HG03520 (cell line): ENCODE measurements at regions not wholly inside any gene's neighbourhood (a gene's known extent, or its start where the extent isn't known, plus 50 kb on each side); places are given as distances from the start of the nearest gene placed in this dataset.
A peak's percentile ranks its signal among the peaks of the same experiment; 100 is the strongest.
"Not testable (repeated sequence)": the region's sequence is repeated elsewhere in the genome, so short reads cannot be mapped to it uniquely, and the experiment has no call there.

Experiments
- ATAC-seq: cut with Tn5 transposase; IDR thresholded peaks from one replicate; pipeline ENCODE4 v1.9.1; 2021; ENCODE audit warnings: mild to moderate bottlenecking, moderate library complexity; ENCODE audit not compliant: unreplicated experiment

GRCh38 chr5:99617335-99617734 lies 688.5 kb upstream of the CHD1 start:
- ATAC-seq: no peak

- no peak for ATAC-seq
Measured at GRCh38 chr5:99614888-99615287, 686.1 kb upstream of the CHD1 start.

GRCh38 chr5:99607124-99607523 lies 678.3 kb upstream of the CHD1 start:
- ATAC-seq: no peak

- no peak for ATAC-seq
Measured at GRCh38 chr5:99605904-99606303, 677.1 kb upstream of the CHD1 start.

- ATAC-seq: no peak
Measured at GRCh38 chr5:99600952-99601351, 672.1 kb upstream of the CHD1 start.

GRCh38 chr5:99590806-99591205 lies 662.0 kb upstream of the CHD1 start:
- ATAC-seq: no peak

GRCh38 chr5:99589424-99589823 lies 660.6 kb upstream of the CHD1 start:
- no peak for ATAC-seq

- ATAC-seq: peak; percentile 54
Measured at GRCh38 chr5:99587983-99588382, 659.2 kb upstream of the CHD1 start.

- no peak for ATAC-seq
Measured at GRCh38 chr5:99586878-99587277, 658.1 kb upstream of the CHD1 start.

- not testable (repeated sequence) for ATAC-seq
Measured at GRCh38 chr5:99581204-99581603, 652.4 kb upstream of the CHD1 start.

- ATAC-seq: not testable (repeated sequence)
Measured at GRCh38 chr5:99562937-99563627, 634.3 kb upstream of the CHD1 start.

GRCh38 chr5:99553211-99553810 lies 624.5 kb upstream of the CHD1 start:
- ATAC-seq: no peak

GRCh38 chr5:99544356-99544755 lies 615.5 kb upstream of the CHD1 start:
- ATAC-seq: no peak

- ATAC-seq: no peak
Measured at GRCh38 chr5:99543841-99544240, 615.0 kb upstream of the CHD1 start.

GRCh38 chr5:99534241-99534640 lies 605.4 kb upstream of the CHD1 start:
- ATAC-seq: not testable (repeated sequence)

- ATAC-seq: not testable (repeated sequence)
Measured at GRCh38 chr5:99521666-99522065, 592.9 kb upstream of the CHD1 start.

- ATAC-seq: not testable (repeated sequence)
Measured at GRCh38 chr5:99515864-99516490, 587.2 kb upstream of the CHD1 start.

- ATAC-seq: not testable (repeated sequence)
Measured at GRCh38 chr5:99510237-99510866, 581.5 kb upstream of the CHD1 start.

GRCh38 chr5:99509064-99509463 lies 580.3 kb upstream of the CHD1 start:
- ATAC-seq: not testable (repeated sequence)

GRCh38 chr5:99495456-99495855 lies 566.6 kb upstream of the CHD1 start:
- ATAC-seq: not testable (repeated sequence)

GRCh38 chr5:99478450-99478849 lies 549.6 kb upstream of the CHD1 start:
- not testable (repeated sequence) for ATAC-seq

GRCh38 chr5:99473328-99473727 lies 544.5 kb upstream of the CHD1 start:
- ATAC-seq: not testable (repeated sequence)
